K562 (cell line): ENCODE measurements at regions not wholly inside any gene's neighbourhood (a gene's known extent, or its start where the extent isn't known, plus 50 kb on each side); places are given as distances from the start of the nearest gene placed in this dataset.

Source experiments
- ATAC-seq: fragments of 200-7000 bp; cut with Tn5 transposase; 3 replicates; pipeline ENCODE4 v1.9.1; 2020; ENCODE audit warnings: moderate library complexity
- BruUV-seq: library from RNA; stranded (reverse); fragments of 400-500 nt; replicated peaks from 2 replicates; lab custom pipeline; 2021; lab: Mats Ljungman, UMichigan
- CTCF ChIA-PET: fragments of 300-600 bp; formaldehyde crosslinking; extraction: SDS; loops from one replicate; lab custom pipeline; 2021; ENCODE audit warnings: low intra/inter-chr PET ratio; lab: Yijun Ruan, JAX
- POLR2A ChIA-PET: fragments of 300-600, 350-650 bp; sonication (Branson Sonifier 250); formaldehyde crosslinking; extraction: SDS; loops from one replicate; lab custom pipeline; 2021; ENCODE audit warnings: antibody characterized with exemption, inconsistent platforms; lab: Yijun Ruan, JAX
- DNase-seq, 4 experiments: peaks; one replicate each; pipeline versions ENCODE4 v3.0.0 to v3.0.0-alpha.2; 2011 to 2018; ENCODE audit warnings: low spot score in 3 of 4, mixed read lengths in 3 of 4; ENCODE audit errors: extremely low read depth in 1 of 4
- FAIRE-seq: peaks from 2 replicates; lab custom pipeline; 2011; peaks lifted over from hg19 to GRCh38; lab: Jason Lieb, UNC
- H2AFZ ChIP-seq: 2 replicates; pipeline ENCODE4 v1.6.0; 2011; ENCODE audit warnings: low read depth, low read length, control low read depth, inconsistent platforms
- H3K27ac ChIP-seq: fragments of 200-600 bp; 3 replicates; pipeline ENCODE4 v1.8.0; 2011; ENCODE audit warnings: low read depth, mild to moderate bottlenecking, control low read depth, inconsistent platforms, low read length, moderate library complexity, mixed read lengths; ENCODE audit errors: extremely low read depth
- H3K27me3 ChIP-seq, 2 experiments: fragments of 300-600 bp in 1 of 2; 2 replicates in 1 of 2; 3 replicates in 1 of 2; pipeline versions ENCODE4 v1.6.0 to v1.8.0; 2011; ENCODE audit warnings: inconsistent platforms in 2 of 2, low read length in 2 of 2, mild to moderate bottlenecking in 1 of 2, mixed read lengths in 1 of 2, moderate library complexity in 1 of 2; ENCODE audit not compliant: control insufficient read depth in 2 of 2, insufficient read depth in 2 of 2
- H3K36me3 ChIP-seq: fragments of 300-600 bp; 3 replicates; pipeline ENCODE4 v1.8.0; 2011; ENCODE audit warnings: mild to moderate bottlenecking, low read length, inconsistent platforms; ENCODE audit not compliant: control insufficient read depth, insufficient read depth
- H3K4me1 ChIP-seq, 2 experiments: fragments of 200-600 bp in 1 of 2; replicated peaks in 1 of 2; 2 replicates in 1 of 2; 3 replicates in 1 of 2; pipeline versions ENCODE4 v1.5.1 to v1.8.0; 2011; ENCODE audit warnings: inconsistent platforms in 2 of 2, low read length in 2 of 2, mild to moderate bottlenecking in 1 of 2, mixed read lengths in 1 of 2, moderate library complexity in 1 of 2; ENCODE audit not compliant: control insufficient read depth in 2 of 2, insufficient read depth in 2 of 2
- H3K4me2 ChIP-seq: 2 replicates; pipeline ENCODE4 v1.6.1; 2011; ENCODE audit warnings: low read length, control low read depth, inconsistent platforms, mixed read lengths; ENCODE audit not compliant: insufficient read depth
- H3K4me3 ChIP-seq: fragments of 200-600 bp; sonication (generic), shearing (Covaris generic); 2 replicates; pipeline ENCODE4 v1.5.1; 2016; ENCODE audit warnings: control low read depth, inconsistent platforms
- H3K79me2 ChIP-seq: fragments of 200-600 bp; 3 replicates; pipeline ENCODE4 v1.8.0; 2011; ENCODE audit warnings: low read length, inconsistent platforms; ENCODE audit not compliant: control insufficient read depth, insufficient read depth
- H3K9ac ChIP-seq, 2 experiments: 2 replicates each; pipeline versions ENCODE4 v1.6.0 to v1.6.1; 2011; ENCODE audit warnings: low read depth in 2 of 2, low read length in 2 of 2, control low read depth in 1 of 2, inconsistent platforms in 1 of 2, mild to moderate bottlenecking in 1 of 2, mixed read lengths in 1 of 2; ENCODE audit not compliant: insufficient read depth in 1 of 2
- H3K9me1 ChIP-seq: one replicate; pipeline ENCODE4 v1.6.0; 2011; ENCODE audit warnings: inconsistent platforms, mild to moderate bottlenecking, low read length, moderate library complexity; ENCODE audit not compliant: control insufficient read depth, insufficient read depth
- H3K9me3 ChIP-seq: replicated peaks from 2 replicates; pipeline ENCODE4 v1.5.1; 2011; ENCODE audit warnings: low read depth, low read length, inconsistent platforms; ENCODE audit not compliant: control insufficient read depth, insufficient read depth
- H4K20me1 ChIP-seq: replicated peaks from 2 replicates; pipeline ENCODE4 v1.6.1; 2011; ENCODE audit warnings: low read length, inconsistent platforms, mixed read lengths; ENCODE audit not compliant: control insufficient read depth, insufficient read depth
- ARID1B ChIP-seq: fragments of 450-650 bp; IDR thresholded peaks from 2 replicates; pipeline ENCODE4 v1.6.1; 2016; ENCODE audit warnings: antibody characterized with exemption, mild to moderate bottlenecking, inconsistent platforms
- CTCF ChIP-seq, 3 experiments: IDR thresholded peaks in 2 of 3; conservative IDR thresholded peaks in 1 of 3; 2 replicates each; pipeline ENCODE4 v1.5.1; 2011 to 2012; ENCODE audit warnings: low read length in 3 of 3, mild to moderate bottlenecking in 3 of 3, control low read depth in 2 of 3, improper control_type of control experiment in 1 of 3, inconsistent platforms in 1 of 3, low read depth in 1 of 3, mixed read lengths in 1 of 3, moderate library complexity in 1 of 3; ENCODE audit not compliant: insufficient read depth in 2 of 3
- HOXB6 ChIP-seq: fragments of 250-450 bp; sonication (Bioruptor Pico); IDR thresholded peaks from 2 replicates; pipeline ENCODE4 v1.5.1; 2022; ENCODE audit warnings: mild to moderate bottlenecking, borderline replicate concordance
- MEIS2 ChIP-seq: fragments of 450-650 bp; IDR thresholded peaks from 2 replicates; pipeline ENCODE4 v1.6.1; 2014; ENCODE audit warnings: mild to moderate bottlenecking; ENCODE audit not compliant: partially characterized antibody
- TEAD1 ChIP-seq, 2 experiments: fragments of 450-650 bp in 1 of 2; sonication (generic) in 1 of 2; formaldehyde crosslinking; IDR thresholded peaks; 2 replicates each; pipeline versions ENCODE4 v1.4.0 to v1.8.0; 2020 to 2022; ENCODE audit warnings: mild to moderate bottlenecking in 2 of 2, missing genetic modification reagents in 1 of 2
- TSC22D4 ChIP-seq: fragments of 450-650 bp; IDR thresholded peaks from 2 replicates; pipeline ENCODE4 v1.6.1; 2016; ENCODE audit warnings: missing genetic modification characterization, missing biosample characterization, control low read depth
- ZFX ChIP-seq: sonication (generic); formaldehyde crosslinking; IDR thresholded peaks from 2 replicates; pipeline ENCODE4 v1.8.0; 2022; ENCODE audit warnings: mild to moderate bottlenecking, missing genetic modification reagents, moderate library complexity
- ZNF589 ChIP-seq: fragments of 200-800 bp; sonication (Bioruptor generic); IDR thresholded peaks from 2 replicates; pipeline ENCODE4 v1.6.1; 2016; ENCODE audit warnings: low read depth, missing genetic modification characterization, missing compliant biosample characterization
- WGBS: fragments of 100-300 bp; shearing (Covaris generic); methylation state at CpG from one replicate; pipeline ENCODE4 v1.1.6; 2016; ENCODE audit warnings: low coverage, mixed read lengths; ENCODE audit not compliant: insufficient coverage; ENCODE audit errors: missing lambda C conversion rate; 5-methylcytosine and 5-hydroxymethylcytosine counted together
- in situ Hi-C: fragments of 300-500 bp; cut with MboI; formaldehyde crosslinking; loops from 4 replicates; pipeline ENCODE4 v1.15.0; 2018; ENCODE audit warnings: inconsistent platforms, mixed read lengths
- intact Hi-C: fragments of 100-400 bp; cut with micrococcal nuclease; formaldehyde crosslinking; loops from 2 replicates; pipeline ENCODE4 v1.14.2; 2022
- TF ChIP-seq, protein P1 (sequence below): fragments of 250-450 bp; sonication (Bioruptor Pico); IDR thresholded peaks from 2 replicates; pipeline ENCODE4 v1.5.0; 2021; ENCODE audit warnings: mild to moderate bottlenecking, moderate library complexity

- no peak for FAIRE-seq
- H3K4me1 ChIP-seq: peaks cover 0 to 6% of the 10 kb centered on the region in 2 experiments; a peak in 3 of 5 replicates
- no peaks in the 10 kb centered on the region for H3K36me3 ChIP-seq
- no peaks in the 10 kb centered on the region for H4K20me1 ChIP-seq
- ATAC-seq: no peak
- BruUV-seq: no TSS peak
- H3K27ac ChIP-seq: no peak overlapping the region
- DNase-seq: no peak
- CTCF ChIA-PET: no interaction called here
- no peaks in the 10 kb centered on the region for H3K9me1 ChIP-seq
- in situ Hi-C loops (no loop called here), intact Hi-C loops (no loop called here)
- POLR2A ChIA-PET: interaction anchor here (0.6 to 0.9 kb wide), 3 partner anchors 13 to 63 kb away, joined by 3 to 4 read pairs (median 3); no protein-coding TSS in a partner anchor
- H3K9me3 ChIP-seq: no peaks in the 10 kb centered on the region
- no peak overlapping the region for H2AFZ ChIP-seq
- H3K9ac ChIP-seq: no peak overlapping the region
- H3K4me2 ChIP-seq: no peak overlapping the region
- 41% methylated on average over 7 of the region's 7 CpGs for WGBS
- TF ChIP-seq CTCF (IDR thresholded peaks at IDR 0.05 in 2 of 3, conservative IDR thresholded peaks at IDR 0.05 in 1 of 3; ENCODE audit: insufficient read depth in 2 of 3, low read depth in 1 of 3, low read length in 3 of 3) (0 out of 6 replicates have a peak, but pooled peaks of 1 of the 3 experiments have one; percentile 4), TSC22D4 (tag) (no peak)
- no peaks in the 10 kb centered on the region for H3K27me3 ChIP-seq
- no peak overlapping the region for H3K4me3 ChIP-seq
- H3K79me2 ChIP-seq: no peaks in the 10 kb centered on the region
These were observed 61.7 kb upstream of the PUM1 start for GRCh38 chr1:31127266-31127665.

GRCh38 chr1:31122741-31123140 is 57.2 kb upstream of the PUM1 start:
- in situ Hi-C loops: no loop called here
- H2AFZ ChIP-seq: peak overlapping the region; percentile 67; the same call in 1 of the 2 replicates
- WGBS: 63% methylated on average over 8 of the region's 8 CpGs
- FAIRE-seq (no peak), ATAC-seq (no peak), DNase-seq (no peak)
- no peaks in the 10 kb centered on the region for H3K36me3 ChIP-seq
- no peaks in the 10 kb centered on the region for H3K9me1 ChIP-seq
- CTCF ChIA-PET: no interaction called here
- POLR2A ChIA-PET: interaction anchor here (0.6 kb wide), 1 partner anchor 63 kb away, joined by 4 read pairs; no protein-coding TSS in a partner anchor
- H3K27me3 ChIP-seq: no peaks in the 10 kb centered on the region
- no peaks in the 10 kb centered on the region for H3K79me2 ChIP-seq
- no peak overlapping the region for H3K4me2 ChIP-seq
- no peaks in the 10 kb centered on the region for H3K9me3 ChIP-seq
- intact Hi-C loops: no loop called here
- no TSS peak for BruUV-seq
- H3K4me1 ChIP-seq: peaks cover 3 to 9% of the 10 kb centered on the region in 2 experiments; a peak in 3 of 5 replicates
- no peak overlapping the region for H3K4me3 ChIP-seq
- H4K20me1 ChIP-seq: no peaks in the 10 kb centered on the region
- H3K9ac ChIP-seq: peak overlapping the region in 1 of 2 experiments; percentile 31; a peak in 1 of 4 replicates
- H3K27ac ChIP-seq: no peak overlapping the region
- TF ChIP-seq ARID1B (no peak), ZNF589 (no peak), ZFX (CRISPR knock-in tag) (no peak), HOXB6 (CRISPR knock-in tag) (no peak), MEIS2 (no peak), TEAD1 (CRISPR knock-in tag; IDR thresholded peaks at IDR 0.05) (no peak)
- TF ChIP-seq, protein P1, sequence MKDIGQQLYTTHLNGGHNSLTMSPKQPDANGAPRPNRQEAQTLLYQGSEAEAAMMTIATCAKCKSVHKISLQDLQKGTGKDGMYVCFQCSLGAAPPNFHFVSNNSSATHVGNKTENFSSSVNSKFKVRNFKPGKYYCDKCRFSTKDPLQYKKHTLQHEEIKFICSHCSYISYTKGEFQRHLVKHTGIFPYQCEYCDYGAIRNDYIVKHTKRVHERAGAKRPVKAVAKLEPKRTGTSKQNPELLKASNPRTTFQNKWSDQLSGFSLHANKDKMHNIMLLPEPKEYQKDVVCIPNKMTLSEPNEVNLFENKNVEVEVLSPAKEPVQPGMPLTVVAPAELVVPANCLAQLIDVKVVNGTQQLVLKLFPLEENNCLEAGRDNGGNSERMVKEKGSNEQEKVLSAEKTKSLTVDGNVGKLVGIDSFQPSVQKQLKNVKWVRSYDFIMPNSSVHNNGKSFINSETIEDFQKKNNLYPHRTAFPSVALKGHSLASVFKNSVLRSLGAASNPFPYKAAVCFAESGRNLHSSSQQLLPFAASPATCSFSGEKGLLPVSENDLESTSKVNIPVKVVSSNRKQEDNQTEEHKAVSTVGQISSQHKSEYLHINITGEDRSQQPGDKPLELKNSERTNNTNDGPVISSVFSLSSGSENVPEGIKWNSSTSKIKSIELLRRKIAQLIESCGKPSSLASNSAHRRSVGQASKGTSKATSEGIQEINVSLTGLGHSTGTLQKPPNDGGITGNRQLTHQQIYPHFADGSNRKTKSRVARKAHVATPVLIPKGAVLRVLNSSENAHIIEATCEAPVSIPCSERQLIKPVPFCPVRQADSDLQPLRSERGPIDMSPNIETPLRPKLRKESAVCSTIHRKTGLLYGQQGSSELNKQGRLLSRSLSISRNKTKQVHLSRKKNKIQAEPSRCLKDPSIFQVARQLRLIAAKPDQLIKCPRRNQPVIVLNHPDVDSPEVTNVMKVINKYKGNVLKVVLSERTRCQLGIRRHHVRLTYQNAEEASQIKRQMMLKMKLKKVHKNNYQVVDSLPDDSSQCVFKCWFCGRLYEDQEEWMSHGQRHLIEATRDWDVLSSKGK (CRISPR knock-in tag): no peak
